ENCODE measurements at regions not wholly inside any gene's neighbourhood (a gene's known extent, or its start where the extent isn't known, plus 50 kb on each side); places are given as distances from the start of the nearest gene placed in this dataset.
"Not testable (repeated sequence)": the region's sequence is repeated elsewhere in the genome, so short reads cannot be mapped to it uniquely, and the experiment has no call there.

GRCh38 chrX:39425124-39425806 lies 624.0 kb downstream of the MID1IP1 start:
- DNase-seq (ENCODE audit: insufficient read length, low spot score): no peak
- no peak for FAIRE-seq

GRCh38 chrX:39426101-39426500 lies 624.8 kb downstream of the MID1IP1 start:
- DNase-seq (ENCODE audit: insufficient read length, low spot score): no peak
- FAIRE-seq: no peak

GRCh38 chrX:39427492-39427891 lies 626.2 kb downstream of the MID1IP1 start:
- no peak for DNase-seq (ENCODE audit: insufficient read length, low spot score)
- FAIRE-seq: no peak

GRCh38 chrX:39427906-39428305 lies 626.6 kb downstream of the MID1IP1 start:
- DNase-seq (ENCODE audit: insufficient read length, low spot score): no peak
- no peak for FAIRE-seq

GRCh38 chrX:39430551-39430950 lies 629.3 kb downstream of the MID1IP1 start:
- DNase-seq (ENCODE audit: insufficient read length, low spot score) (no peak), FAIRE-seq (no peak)

- FAIRE-seq: no peak
- no peak for DNase-seq (ENCODE audit: insufficient read length, low spot score)
Measured at GRCh38 chrX:39431893-39432292, 630.6 kb downstream of the MID1IP1 start.

- not testable (repeated sequence) for DNase-seq (ENCODE audit: insufficient read length, low spot score); FAIRE-seq
Measured at GRCh38 chrX:39434671-39435070, 633.4 kb downstream of the MID1IP1 start.

GRCh38 chrX:39436538-39436937 lies 635.3 kb downstream of the MID1IP1 start:
- FAIRE-seq: not testable (repeated sequence)

GRCh38 chrX:39437670-39438441 lies 636.6 kb downstream of the MID1IP1 start:
- no peak for FAIRE-seq

More at GRCh38 chrX:39436538-39436937, 635.3 kb downstream of the MID1IP1 start:
- DNase-seq (ENCODE audit: insufficient read length, low spot score): not testable (repeated sequence)

GRCh38 chrX:39438603-39439602 lies 637.6 kb downstream of the MID1IP1 start:
- FAIRE-seq (no peak), DNase-seq (ENCODE audit: insufficient read length, low spot score) (no peak)

More at GRCh38 chrX:39437670-39438441, 636.6 kb downstream of the MID1IP1 start:
- no peak for DNase-seq (ENCODE audit: insufficient read length, low spot score)

- DNase-seq (ENCODE audit: insufficient read length, low spot score): peak; percentile 7
- FAIRE-seq: peak; percentile 86
Measured at GRCh38 chrX:39439906-39440798, 638.9 kb downstream of the MID1IP1 start.

GRCh38 chrX:39440799-39441284 lies 639.6 kb downstream of the MID1IP1 start:
- FAIRE-seq (peak; percentile 86), DNase-seq (ENCODE audit: insufficient read length, low spot score) (no peak)

- DNase-seq (ENCODE audit: insufficient read length, low spot score) (no peak), FAIRE-seq (peak; percentile 98)
Measured at GRCh38 chrX:39442332-39442731, 641.1 kb downstream of the MID1IP1 start.

GRCh38 chrX:39443240-39443639 lies 642.0 kb downstream of the MID1IP1 start:
- DNase-seq (ENCODE audit: insufficient read length, low spot score) (no peak), FAIRE-seq (no peak)

- no peak for FAIRE-seq
- no peak for DNase-seq (ENCODE audit: insufficient read length, low spot score)
Measured at GRCh38 chrX:39445336-39445735, 644.1 kb downstream of the MID1IP1 start.

GRCh38 chrX:39449352-39449751 lies 648.1 kb downstream of the MID1IP1 start:
- no peak for FAIRE-seq
- no peak for DNase-seq (ENCODE audit: insufficient read length, low spot score)

- DNase-seq (ENCODE audit: insufficient read length, low spot score): no peak
- no peak for FAIRE-seq
Measured at GRCh38 chrX:39450234-39450977, 647.4 kb downstream of the BCOR start.

- no peak for DNase-seq (ENCODE audit: insufficient read length, low spot score)
- FAIRE-seq: no peak
Measured at GRCh38 chrX:39451046-39451445, 646.7 kb downstream of the BCOR start.

- FAIRE-seq: no peak
- no peak for DNase-seq (ENCODE audit: insufficient read length, low spot score)
Measured at GRCh38 chrX:39452401-39452800, 645.4 kb downstream of the BCOR start.

Measured in GM19239 (cell line).